Ishikawa (cell line): ENCODE measurements at regions not wholly inside any gene's neighbourhood (a gene's known extent, or its start where the extent isn't known, plus 50 kb on each side); places are given as distances from the start of the nearest gene placed in this dataset.

Experiments used
- CEBPB ChIP-seq: IDR thresholded peaks from 2 replicates; pipeline ENCODE4 v1.6.1; 2012
- EGR1 ChIP-seq: IDR thresholded peaks from 2 replicates; pipeline ENCODE4 v1.6.1; 2012
- EP300 ChIP-seq: IDR thresholded peaks from 2 replicates; pipeline ENCODE4 v1.6.1; 2012; ENCODE audit warnings: borderline replicate concordance
- MAX ChIP-seq: IDR thresholded peaks from 2 replicates; pipeline ENCODE4 v1.6.1; 2012
- REST ChIP-seq: IDR thresholded peaks from 2 replicates; pipeline ENCODE4 v1.6.1; 2012; ENCODE audit warnings: low read depth, mild to moderate bottlenecking
- TAF1 ChIP-seq: IDR thresholded peaks from 2 replicates; pipeline ENCODE4 v1.6.1; 2012; ENCODE audit warnings: low read depth, mild to moderate bottlenecking
- TCF12 ChIP-seq: IDR thresholded peaks from 2 replicates; pipeline ENCODE4 v1.6.1; 2012; ENCODE audit warnings: low read depth
- TEAD4 ChIP-seq: IDR thresholded peaks from 2 replicates; pipeline ENCODE4 v1.6.1; 2012
- USF1 ChIP-seq: IDR thresholded peaks from 2 replicates; pipeline ENCODE4 v1.6.1; 2012
- YY1 ChIP-seq: IDR thresholded peaks from 2 replicates; pipeline ENCODE4 v1.6.1; 2012; ENCODE audit warnings: low read depth
- ZBTB7A ChIP-seq: IDR thresholded peaks from 2 replicates; pipeline ENCODE4 v1.6.1; 2012; ENCODE audit warnings: low read depth

GRCh38 chr10:118963933-118964332 is 65.6 kb upstream of the NANOS1 start:
- TF ChIP-seq USF1: no peak
- no peak for TF ChIP-seq EP300
- TF ChIP-seq ZBTB7A: no peak
- TF ChIP-seq TCF12: no peak
- no peak for TF ChIP-seq EGR1
- no peak for TF ChIP-seq TEAD4
- TF ChIP-seq MAX: no peak
- no peak for TF ChIP-seq YY1
- no peak for TF ChIP-seq TAF1
- TF ChIP-seq CEBPB: no peak
- no peak for TF ChIP-seq REST
